OCI-LY3 (cell line): ENCODE measurements at regions not wholly inside any gene's neighbourhood (a gene's known extent, or its start where the extent isn't known, plus 50 kb on each side); places are given as distances from the start of the nearest gene placed in this dataset.

Experiments used
- CTCF ChIP-seq: fragments of 200-600, 300-600 bp; sonication (generic); IDR thresholded peaks from 2 replicates; pipeline ENCODE4 v1.5.1; 2014; ENCODE audit warnings: antibody characterized with exemption, low read length, low read depth
- EZH2phosphoT487 ChIP-seq: fragments of 200-600 bp; shearing (Covaris generic); IDR thresholded peaks from 2 replicates; pipeline ENCODE4 v1.6.1; 2018; ENCODE audit warnings: antibody characterized with exemption, mixed run types, low read depth

DNA sequence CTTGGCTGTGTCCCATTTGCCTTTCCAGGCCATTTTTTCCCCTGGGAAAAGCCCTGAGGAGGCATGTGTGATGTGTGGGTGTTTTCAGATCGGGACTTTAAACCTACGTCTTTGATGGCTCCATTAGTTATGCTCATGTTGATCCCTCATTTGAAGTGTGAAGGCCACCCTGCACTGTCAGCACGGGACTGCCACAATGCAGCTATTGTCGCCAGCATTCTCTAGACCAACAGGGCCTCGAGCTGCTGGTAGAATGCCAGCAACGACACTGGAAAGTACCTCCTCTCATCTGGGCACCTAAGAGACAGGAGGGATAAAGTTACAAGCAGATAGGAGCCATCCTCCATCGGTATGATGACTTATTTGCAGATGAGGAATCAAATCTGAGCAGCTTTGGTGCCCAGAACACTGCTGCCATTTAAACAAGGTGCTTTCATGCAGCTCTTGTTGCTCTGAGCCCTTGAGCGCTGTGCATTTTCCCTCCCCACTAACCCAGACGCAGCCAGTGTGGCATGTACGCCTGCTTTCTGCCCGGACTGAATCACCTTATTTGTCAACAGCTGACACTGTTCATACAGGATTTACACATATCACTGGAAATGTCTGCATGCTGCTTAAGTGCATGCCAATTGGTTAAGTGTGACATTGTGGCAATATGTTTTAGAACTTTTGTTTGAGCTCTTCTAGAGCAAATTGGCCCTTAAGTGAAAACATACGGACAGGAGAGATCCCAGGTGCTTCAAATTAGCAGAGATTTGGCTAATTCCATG, 175.0 kb upstream of the PITRM1 start:
- TF ChIP-seq CTCF = no peak
- TF ChIP-seq EZH2phosphoT487 = no peak
